ENCODE measurements at regions not wholly inside any gene's neighbourhood (a gene's known extent, or its start where the extent isn't known, plus 50 kb on each side); places are given as distances from the start of the nearest gene placed in this dataset.

GRCh38 chr11:11210446-11210845 lies 142.6 kb downstream of the CSNK2A3 start (continued):
- no peak for TF ChIP-seq SIN3A (conservative IDR thresholded peaks at IDR 0.05 in 1 of 2, IDR thresholded peaks at IDR 0.05 in 1 of 2; ENCODE audit: low read depth in 1 of 2, low read length in 2 of 2)
- TF ChIP-seq KDM1A (IDR thresholded peaks at IDR 0.05; ENCODE audit: borderline replicate concordance, low read length) = no peak
- TF ChIP-seq CBX8 (IDR thresholded peaks at IDR 0.05; ENCODE audit: borderline replicate concordance, low read depth, low read length) = no peak
- no peak for TF ChIP-seq RXRA (IDR thresholded peaks at IDR 0.05; ENCODE audit: insufficient read depth, low read depth, low read length)
- TF ChIP-seq CHD1 (IDR thresholded peaks at IDR 0.05; ENCODE audit: low read depth, low read length) = no peak
- TF ChIP-seq ASH2L (IDR thresholded peaks at IDR 0.05; ENCODE audit: low read length) = no peak
- TF ChIP-seq SP4 (IDR thresholded peaks at IDR 0.05; ENCODE audit: low read length) = no peak

Data from H1 (cell line).